Neural cell (in vitro differentiated cells): ENCODE measurements at regions not wholly inside any gene's neighbourhood (a gene's known extent, or its start where the extent isn't known, plus 50 kb on each side); places are given as distances from the start of the nearest gene placed in this dataset.

Experiments
- H2AFZ ChIP-seq: fragments of 200-600, 300-800 bp; sonication (generic), shearing (Covaris generic); 2 replicates; pipeline ENCODE4 v1.6.0; 2014; ENCODE audit warnings: low read depth, mild to moderate bottlenecking, antibody characterized with exemption, low read length, moderate library complexity
- H3F3A ChIP-seq: fragments of 200-600 bp; shearing (Covaris generic); 2 replicates; pipeline ENCODE4 v1.6.1; 2016; ENCODE audit warnings: mild to moderate bottlenecking, moderate library complexity, mixed read lengths, antibody characterized with exemption, low read length; ENCODE audit not compliant: insufficient read depth, poor library complexity, severe bottlenecking
- H3K27ac ChIP-seq: fragments of 200-600, 300-800 bp; sonication (generic), shearing (Covaris generic); 2 replicates; pipeline ENCODE4 v1.5.1; 2014; ENCODE audit warnings: mild to moderate bottlenecking, low read length, moderate library complexity
- H3K27me3 ChIP-seq: fragments of 300-800, 200-600 bp; sonication (generic), shearing (Covaris generic); 2 replicates; pipeline ENCODE4 v1.6.0; 2014; ENCODE audit warnings: mild to moderate bottlenecking, low read depth, low read length, moderate library complexity; ENCODE audit not compliant: insufficient read depth
- H3K36me3 ChIP-seq: fragments of 300-800, 200-600 bp; sonication (generic), shearing (Covaris generic); 2 replicates; pipeline ENCODE4 v1.5.1; 2014; ENCODE audit warnings: mild to moderate bottlenecking, antibody characterized with exemption, low read length, moderate library complexity; ENCODE audit not compliant: insufficient read depth
- H3K4me2 ChIP-seq: fragments of 300-800, 200-600 bp; sonication (generic), shearing (Covaris generic); 2 replicates; pipeline ENCODE4 v1.6.0; 2014; ENCODE audit warnings: mild to moderate bottlenecking, low read length
- H3K4me3 ChIP-seq: fragments of 300-800, 200-600 bp; sonication (generic), shearing (Covaris generic); 2 replicates; pipeline ENCODE4 v1.5.1; 2014; ENCODE audit warnings: mild to moderate bottlenecking, low read length, moderate library complexity
- H3K79me2 ChIP-seq: fragments of 200-600 bp; shearing (Covaris generic); replicated peaks from 2 replicates; pipeline ENCODE4 v1.6.0; 2014; ENCODE audit warnings: mild to moderate bottlenecking, low read length, moderate library complexity; ENCODE audit not compliant: insufficient read depth
- H3K9ac ChIP-seq: fragments of 300-800, 200-600 bp; sonication (generic), shearing (Covaris generic); 2 replicates; pipeline ENCODE4 v1.6.1; 2016; ENCODE audit warnings: mild to moderate bottlenecking, low read length, mixed read lengths
- H3K9me2 ChIP-seq: fragments of 200-600 bp; shearing (Covaris generic); 2 replicates; pipeline ENCODE4 v1.6.1; 2016; ENCODE audit warnings: mild to moderate bottlenecking, low read length, mixed read lengths; ENCODE audit not compliant: insufficient read depth
- H3K9me3 ChIP-seq: fragments of 200-600, 300-800 bp; sonication (generic), shearing (Covaris generic); 2 replicates; pipeline ENCODE4 v1.6.1; 2016; ENCODE audit warnings: mild to moderate bottlenecking, mixed run types, low read length, moderate library complexity, mixed read lengths
- H4K20me1 ChIP-seq: fragments of 200-600 bp; shearing (Covaris generic); 2 replicates; pipeline ENCODE4 v1.6.1; 2016; ENCODE audit warnings: mild to moderate bottlenecking, mixed run types; ENCODE audit not compliant: insufficient read depth
- EP300 ChIP-seq: fragments of 450-650 bp; conservative IDR thresholded peaks from 2 replicates; pipeline ENCODE4 v1.6.1; 2014; ENCODE audit warnings: antibody characterized with exemption, mild to moderate bottlenecking, moderate library complexity; ENCODE audit not compliant: poor library complexity, severe bottlenecking
- EZH2 ChIP-seq: fragments of 200-600, 300-800 bp; shearing (Covaris generic), sonication (generic); IDR thresholded peaks from 2 replicates; pipeline ENCODE4 v1.6.1; 2014; ENCODE audit warnings: antibody characterized with exemption, low read length, borderline replicate concordance, mild to moderate bottlenecking; ENCODE audit not compliant: insufficient read depth, poor library complexity, severe bottlenecking
- MXI1 ChIP-seq: fragments of 450-650 bp; conservative IDR thresholded peaks from 2 replicates; pipeline ENCODE4 v1.6.1; 2014; ENCODE audit warnings: antibody characterized with exemption, mild to moderate bottlenecking; ENCODE audit not compliant: poor library complexity, severe bottlenecking
- POLR2AphosphoS5 ChIP-seq: IDR thresholded peaks from 2 replicates; pipeline ENCODE4 v1.6.1; 2012
- RAD21 ChIP-seq: fragments of 450-650 bp; conservative IDR thresholded peaks from 2 replicates; pipeline ENCODE4 v1.6.1; 2014; ENCODE audit warnings: antibody characterized with exemption, mild to moderate bottlenecking, moderate library complexity
- REST ChIP-seq: IDR thresholded peaks from 2 replicates; pipeline ENCODE4 v1.6.1; 2012; ENCODE audit warnings: borderline replicate concordance
- SMC3 ChIP-seq: fragments of 450-650 bp; conservative IDR thresholded peaks from 2 replicates; pipeline ENCODE4 v1.6.1; 2014; ENCODE audit warnings: antibody characterized with exemption, mild to moderate bottlenecking, moderate library complexity; ENCODE audit not compliant: poor library complexity
- TAF1 ChIP-seq: IDR thresholded peaks from 2 replicates; pipeline ENCODE4 v1.6.1; 2012; ENCODE audit warnings: low read depth
- TF ChIP-seq, protein P1 (sequence below): fragments of 450-650 bp; IDR thresholded peaks from 2 replicates; pipeline ENCODE4 v1.5.1; 2014; ENCODE audit warnings: antibody characterized with exemption, mild to moderate bottlenecking, moderate library complexity; ENCODE audit not compliant: poor library complexity, severe bottlenecking

DNA sequence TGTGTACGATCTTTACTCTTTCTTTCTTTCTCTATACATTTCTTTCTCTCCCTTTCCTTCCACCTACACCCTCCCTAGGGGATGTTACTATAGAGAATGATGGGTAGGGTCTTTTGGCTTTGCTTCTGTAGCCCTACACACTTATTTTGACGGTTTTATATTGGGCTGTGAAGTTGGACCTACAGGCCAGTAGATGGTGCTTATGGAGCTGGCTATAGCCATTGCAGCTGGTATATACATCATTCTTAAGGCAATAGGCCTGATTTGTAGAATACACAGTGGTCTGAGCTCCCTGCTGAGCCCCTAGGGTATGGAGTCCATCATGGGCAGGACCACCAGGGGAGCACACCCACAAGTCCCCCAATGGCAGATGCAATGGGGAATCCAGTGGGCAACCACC lies 1869.7 kb downstream of the STIM2 start:
- Histone ChIP-seq H3K9me2 (no peaks in the 10 kb centered on the region), H3K9ac (no peak overlapping the region), H3K27ac (no peak overlapping the region), H3K4me2 (no peak overlapping the region), H2AFZ (no peak overlapping the region), H3K9me3 (no peaks in the 10 kb centered on the region), H3F3A (no peaks in the 10 kb centered on the region), H3K36me3 (no peaks in the 10 kb centered on the region), H3K79me2 (no peaks in the 10 kb centered on the region), H3K27me3 (no peaks in the 10 kb centered on the region), H3K4me3 (no peak overlapping the region), H4K20me1 (no peaks in the 10 kb centered on the region)
- TF ChIP-seq RAD21 (no peak), TAF1 (no peak), SMC3 (no peak), EP300 (no peak), POLR2AphosphoS5 (no peak), EZH2 (no peak), REST (no peak), MXI1 (no peak)
- TF ChIP-seq, protein P1, sequence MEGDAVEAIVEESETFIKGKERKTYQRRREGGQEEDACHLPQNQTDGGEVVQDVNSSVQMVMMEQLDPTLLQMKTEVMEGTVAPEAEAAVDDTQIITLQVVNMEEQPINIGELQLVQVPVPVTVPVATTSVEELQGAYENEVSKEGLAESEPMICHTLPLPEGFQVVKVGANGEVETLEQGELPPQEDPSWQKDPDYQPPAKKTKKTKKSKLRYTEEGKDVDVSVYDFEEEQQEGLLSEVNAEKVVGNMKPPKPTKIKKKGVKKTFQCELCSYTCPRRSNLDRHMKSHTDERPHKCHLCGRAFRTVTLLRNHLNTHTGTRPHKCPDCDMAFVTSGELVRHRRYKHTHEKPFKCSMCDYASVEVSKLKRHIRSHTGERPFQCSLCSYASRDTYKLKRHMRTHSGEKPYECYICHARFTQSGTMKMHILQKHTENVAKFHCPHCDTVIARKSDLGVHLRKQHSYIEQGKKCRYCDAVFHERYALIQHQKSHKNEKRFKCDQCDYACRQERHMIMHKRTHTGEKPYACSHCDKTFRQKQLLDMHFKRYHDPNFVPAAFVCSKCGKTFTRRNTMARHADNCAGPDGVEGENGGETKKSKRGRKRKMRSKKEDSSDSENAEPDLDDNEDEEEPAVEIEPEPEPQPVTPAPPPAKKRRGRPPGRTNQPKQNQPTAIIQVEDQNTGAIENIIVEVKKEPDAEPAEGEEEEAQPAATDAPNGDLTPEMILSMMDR = no peak

DNA sequence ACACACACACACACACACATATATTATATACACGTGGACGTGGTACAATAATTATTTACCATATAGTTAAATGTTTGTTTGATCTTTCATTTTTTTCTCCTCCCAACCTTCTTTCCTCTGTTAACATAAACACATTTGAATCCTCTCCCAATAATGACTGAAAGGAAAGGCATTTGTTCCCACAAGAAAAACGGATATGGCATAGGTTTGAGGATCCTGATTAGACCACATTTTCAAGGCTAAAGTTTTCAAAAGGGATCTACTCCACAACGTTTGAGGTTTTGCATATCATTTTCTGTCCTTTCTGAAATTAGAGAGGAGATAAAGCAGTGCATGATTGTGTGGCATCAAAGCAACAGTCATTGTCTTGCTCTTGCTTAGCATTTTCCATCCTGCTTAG lies 1883.4 kb downstream of the STIM2 start:
- no peak overlapping the region for H3K27ac ChIP-seq
- no peaks in the 10 kb centered on the region for H3K79me2 ChIP-seq
- no peaks in the 10 kb centered on the region for H4K20me1 ChIP-seq
- no peak overlapping the region for H3K4me3 ChIP-seq
- no peak for TF ChIP-seq EZH2
- TF ChIP-seq EP300 = no peak
- TF ChIP-seq MXI1 = no peak
- no peak overlapping the region for H3K4me2 ChIP-seq
- H3F3A ChIP-seq = no peaks in the 10 kb centered on the region
- H3K9ac ChIP-seq = no peak overlapping the region
- no peaks in the 10 kb centered on the region for H3K9me3 ChIP-seq
- no peaks in the 10 kb centered on the region for H3K36me3 ChIP-seq
- no peaks in the 10 kb centered on the region for H3K27me3 ChIP-seq
- no peak overlapping the region for H2AFZ ChIP-seq
- no peaks in the 10 kb centered on the region for H3K9me2 ChIP-seq

DNA sequence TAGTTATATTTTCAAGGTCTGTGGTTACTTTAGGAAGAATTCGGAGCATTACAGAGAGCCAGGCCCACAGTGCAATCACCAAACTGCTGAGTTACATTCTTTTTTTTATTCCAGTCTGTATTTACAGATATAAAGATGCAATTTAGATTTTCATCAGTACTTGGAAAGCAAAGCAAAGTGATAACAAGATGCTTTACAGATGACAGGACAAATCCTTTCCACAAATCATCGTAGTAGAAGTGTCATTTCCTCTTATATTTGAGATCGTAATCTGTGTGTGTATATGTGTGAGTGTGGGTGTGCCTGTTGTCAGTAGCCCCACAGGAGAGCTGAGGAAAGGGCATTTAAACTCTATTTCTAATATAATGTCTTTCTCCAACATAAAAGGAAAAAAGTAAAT lies 1893.7 kb downstream of the STIM2 start:
- Histone ChIP-seq H3K4me3 (no peak overlapping the region), H3K4me2 (no peak overlapping the region), H3K27ac (no peak overlapping the region)

More for the DNA sequence above, 1893.7 kb downstream of the STIM2 start:
- Histone ChIP-seq H3F3A (no peaks in the 10 kb centered on the region), H3K9me3 (no peaks in the 10 kb centered on the region), H3K79me2 (no peaks in the 10 kb centered on the region), H3K36me3 (no peaks in the 10 kb centered on the region), H3K9ac (no peak overlapping the region), H2AFZ (no peak overlapping the region), H3K27me3 (no peaks in the 10 kb centered on the region), H4K20me1 (no peaks in the 10 kb centered on the region), H3K9me2 (no peaks in the 10 kb centered on the region)
- TF ChIP-seq POLR2AphosphoS5 (no peak), SMC3 (no peak), REST (no peak), MXI1 (no peak), TAF1 (no peak), EP300 (no peak), EZH2 (no peak), RAD21 (no peak)
- TF ChIP-seq, protein P1 = no peak
